HCT116 (cell line): ENCODE measurements at regions not wholly inside any gene's neighbourhood (a gene's known extent, or its start where the extent isn't known, plus 50 kb on each side); places are given as distances from the start of the nearest gene placed in this dataset.

Experiments used
- CTCF ChIP-seq, 3 experiments: fragments of 200-600 bp in 1 of 3; sonication (generic) in 1 of 3; IDR thresholded peaks in 2 of 3; conservative IDR thresholded peaks in 1 of 3; 2 replicates each; pipeline ENCODE4 v1.5.1; 2012 to 2017; ENCODE audit warnings: low read depth in 2 of 3, low read length in 2 of 3, antibody characterized with exemption in 1 of 3, borderline replicate concordance in 1 of 3, control low read depth in 1 of 3, mild to moderate bottlenecking in 1 of 3, mixed read lengths in 1 of 3, mixed run types in 1 of 3, moderate library complexity in 1 of 3; ENCODE audit not compliant: insufficient read depth in 1 of 3
- FOSL1 ChIP-seq: IDR thresholded peaks from 2 replicates; pipeline ENCODE4 v1.6.1; 2012; ENCODE audit warnings: low read depth
- RAD21 ChIP-seq: IDR thresholded peaks from 2 replicates; pipeline ENCODE4 v1.6.1; 2012; ENCODE audit warnings: low read depth, mild to moderate bottlenecking

GRCh38 chr13:76335463-76335862 is 550.7 kb downstream of the KCTD12 start:
- TF ChIP-seq CTCF (IDR thresholded peaks at IDR 0.05 in 2 of 3, conservative IDR thresholded peaks at IDR 0.05 in 1 of 3; ENCODE audit: borderline replicate concordance in 1 of 3, insufficient read depth in 1 of 3, low read depth in 2 of 3, low read length in 2 of 3) = no peak
- TF ChIP-seq RAD21 = no peak
- no peak for TF ChIP-seq FOSL1
